ENCODE measurements at regions not wholly inside any gene's neighbourhood (a gene's known extent, or its start where the extent isn't known, plus 50 kb on each side); places are given as distances from the start of the nearest gene placed in this dataset.

GRCh38 chr2:22981785-22982184 lies 403.2 kb upstream of the KLHL29 start:
- no peak for TF ChIP-seq CTCF (conservative IDR thresholded peaks at IDR 0.05)
- no peak for TF ChIP-seq ZFX (IDR thresholded peaks at IDR 0.05)

Measured in C4-2B (cell line).